K562 (cell line): ENCODE measurements at regions not wholly inside any gene's neighbourhood (a gene's known extent, or its start where the extent isn't known, plus 50 kb on each side); places are given as distances from the start of the nearest gene placed in this dataset.
"Not testable (repeated sequence)": the region's sequence is repeated elsewhere in the genome, so short reads cannot be mapped to it uniquely, and the experiment has no call there.

Experiments used
- ATAC-seq: fragments of 200-7000 bp; cut with Tn5 transposase; 3 replicates; pipeline ENCODE4 v1.9.1; 2020; ENCODE audit warnings: moderate library complexity
- BruUV-seq: library from RNA; stranded (reverse); fragments of 400-500 nt; replicated peaks from 2 replicates; lab custom pipeline; 2021; lab: Mats Ljungman, UMichigan
- CTCF ChIA-PET: fragments of 300-600 bp; formaldehyde crosslinking; extraction: SDS; loops from one replicate; lab custom pipeline; 2021; ENCODE audit warnings: low intra/inter-chr PET ratio; lab: Yijun Ruan, JAX
- POLR2A ChIA-PET: fragments of 300-600, 350-650 bp; sonication (Branson Sonifier 250); formaldehyde crosslinking; extraction: SDS; loops from one replicate; lab custom pipeline; 2021; ENCODE audit warnings: antibody characterized with exemption, inconsistent platforms; lab: Yijun Ruan, JAX
- DNase-seq, 4 experiments: peaks; one replicate each; pipeline versions ENCODE4 v3.0.0 to v3.0.0-alpha.2; 2011 to 2018; ENCODE audit warnings: low spot score in 3 of 4, mixed read lengths in 3 of 4; ENCODE audit errors: extremely low read depth in 1 of 4
- FAIRE-seq: peaks from 2 replicates; lab custom pipeline; 2011; peaks lifted over from hg19 to GRCh38; lab: Jason Lieb, UNC
- H2AFZ ChIP-seq: 2 replicates; pipeline ENCODE4 v1.6.0; 2011; ENCODE audit warnings: low read depth, low read length, control low read depth, inconsistent platforms
- H3K27ac ChIP-seq: fragments of 200-600 bp; 3 replicates; pipeline ENCODE4 v1.8.0; 2011; ENCODE audit warnings: low read depth, mild to moderate bottlenecking, control low read depth, inconsistent platforms, low read length, moderate library complexity, mixed read lengths; ENCODE audit errors: extremely low read depth
- H3K27me3 ChIP-seq, 2 experiments: fragments of 300-600 bp in 1 of 2; 2 replicates in 1 of 2; 3 replicates in 1 of 2; pipeline versions ENCODE4 v1.6.0 to v1.8.0; 2011; ENCODE audit warnings: inconsistent platforms in 2 of 2, low read length in 2 of 2, mild to moderate bottlenecking in 1 of 2, mixed read lengths in 1 of 2, moderate library complexity in 1 of 2; ENCODE audit not compliant: control insufficient read depth in 2 of 2, insufficient read depth in 2 of 2
- H3K36me3 ChIP-seq: fragments of 300-600 bp; 3 replicates; pipeline ENCODE4 v1.8.0; 2011; ENCODE audit warnings: mild to moderate bottlenecking, low read length, inconsistent platforms; ENCODE audit not compliant: control insufficient read depth, insufficient read depth
- H3K4me1 ChIP-seq, 2 experiments: fragments of 200-600 bp in 1 of 2; replicated peaks in 1 of 2; 2 replicates in 1 of 2; 3 replicates in 1 of 2; pipeline versions ENCODE4 v1.5.1 to v1.8.0; 2011; ENCODE audit warnings: inconsistent platforms in 2 of 2, low read length in 2 of 2, mild to moderate bottlenecking in 1 of 2, mixed read lengths in 1 of 2, moderate library complexity in 1 of 2; ENCODE audit not compliant: control insufficient read depth in 2 of 2, insufficient read depth in 2 of 2
- H3K4me2 ChIP-seq: 2 replicates; pipeline ENCODE4 v1.6.1; 2011; ENCODE audit warnings: low read length, control low read depth, inconsistent platforms, mixed read lengths; ENCODE audit not compliant: insufficient read depth
- H3K4me3 ChIP-seq: fragments of 200-600 bp; sonication (generic), shearing (Covaris generic); 2 replicates; pipeline ENCODE4 v1.5.1; 2016; ENCODE audit warnings: control low read depth, inconsistent platforms
- H3K79me2 ChIP-seq: fragments of 200-600 bp; 3 replicates; pipeline ENCODE4 v1.8.0; 2011; ENCODE audit warnings: low read length, inconsistent platforms; ENCODE audit not compliant: control insufficient read depth, insufficient read depth
- H3K9ac ChIP-seq, 2 experiments: 2 replicates each; pipeline versions ENCODE4 v1.6.0 to v1.6.1; 2011; ENCODE audit warnings: low read depth in 2 of 2, low read length in 2 of 2, control low read depth in 1 of 2, inconsistent platforms in 1 of 2, mild to moderate bottlenecking in 1 of 2, mixed read lengths in 1 of 2; ENCODE audit not compliant: insufficient read depth in 1 of 2
- H3K9me1 ChIP-seq: one replicate; pipeline ENCODE4 v1.6.0; 2011; ENCODE audit warnings: inconsistent platforms, mild to moderate bottlenecking, low read length, moderate library complexity; ENCODE audit not compliant: control insufficient read depth, insufficient read depth
- H3K9me3 ChIP-seq: replicated peaks from 2 replicates; pipeline ENCODE4 v1.5.1; 2011; ENCODE audit warnings: low read depth, low read length, inconsistent platforms; ENCODE audit not compliant: control insufficient read depth, insufficient read depth
- H4K20me1 ChIP-seq: replicated peaks from 2 replicates; pipeline ENCODE4 v1.6.1; 2011; ENCODE audit warnings: low read length, inconsistent platforms, mixed read lengths; ENCODE audit not compliant: control insufficient read depth, insufficient read depth
- WGBS: fragments of 100-300 bp; shearing (Covaris generic); methylation state at CpG from one replicate; pipeline ENCODE4 v1.1.6; 2016; ENCODE audit warnings: low coverage, mixed read lengths; ENCODE audit not compliant: insufficient coverage; ENCODE audit errors: missing lambda C conversion rate; 5-methylcytosine and 5-hydroxymethylcytosine counted together
- in situ Hi-C: fragments of 300-500 bp; cut with MboI; formaldehyde crosslinking; loops from 4 replicates; pipeline ENCODE4 v1.15.0; 2018; ENCODE audit warnings: inconsistent platforms, mixed read lengths
- intact Hi-C: fragments of 100-400 bp; cut with micrococcal nuclease; formaldehyde crosslinking; loops from 2 replicates; pipeline ENCODE4 v1.14.2; 2022

DNA sequence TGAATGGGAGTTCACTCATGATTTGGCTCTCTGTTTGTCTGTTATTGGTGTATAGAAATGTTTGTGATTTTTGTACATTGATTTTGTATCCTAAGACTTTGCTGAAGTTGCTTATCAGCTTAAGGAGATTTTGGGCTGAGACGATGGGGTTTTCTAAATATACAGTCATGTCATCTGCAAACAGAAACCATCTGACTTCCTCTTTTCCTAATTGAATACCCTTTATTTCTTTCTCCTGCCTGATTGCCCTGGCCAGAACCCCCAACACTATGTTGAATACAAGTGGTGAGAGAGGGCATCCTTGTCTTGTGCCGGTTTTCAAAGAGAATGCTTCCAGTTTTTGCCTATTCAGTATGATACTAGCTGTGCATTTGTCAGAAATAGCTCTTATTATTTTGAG, 261.5 kb downstream of the VAPA start:
- H3K4me1 ChIP-seq, in situ Hi-C loops, H3K4me3 ChIP-seq, intact Hi-C loops, ATAC-seq, POLR2A ChIA-PET, H3K9me3 ChIP-seq, DNase-seq, H3K27ac ChIP-seq, H3K79me2 ChIP-seq, H3K9me1 ChIP-seq, H3K36me3 ChIP-seq, FAIRE-seq, H3K9ac ChIP-seq, H4K20me1 ChIP-seq, H3K27me3 ChIP-seq, H2AFZ ChIP-seq, BruUV-seq, H3K4me2 ChIP-seq, CTCF ChIA-PET: not testable (repeated sequence)
- WGBS: 0% methylated on average over 2 of the region's 2 CpGs

DNA sequence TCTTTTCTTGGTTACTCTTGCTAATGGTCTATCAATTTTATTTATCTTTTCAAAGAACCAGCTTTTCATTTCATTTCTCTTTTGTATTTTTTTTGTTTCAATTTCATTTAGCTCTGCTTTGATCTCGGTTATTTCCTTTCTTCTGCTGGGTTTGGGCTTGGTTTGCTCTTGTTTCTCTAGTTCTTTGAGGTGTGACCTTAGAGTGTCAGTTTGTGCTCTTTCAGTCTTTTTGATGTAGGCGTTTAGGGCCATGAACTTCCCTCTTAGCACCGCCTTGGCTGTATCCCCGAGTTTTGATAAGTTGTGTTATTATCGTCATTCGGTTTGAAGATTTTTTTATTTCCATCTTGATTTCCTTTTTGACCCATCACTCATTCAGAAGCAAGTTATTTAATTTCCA, 265.5 kb downstream of the VAPA start:
- in situ Hi-C loops, H3K9ac ChIP-seq, H3K4me3 ChIP-seq, H3K27ac ChIP-seq, DNase-seq, H3K4me1 ChIP-seq, POLR2A ChIA-PET, BruUV-seq, H3K4me2 ChIP-seq, H3K79me2 ChIP-seq, H3K36me3 ChIP-seq, H4K20me1 ChIP-seq, ATAC-seq, H2AFZ ChIP-seq, H3K9me1 ChIP-seq, H3K9me3 ChIP-seq, intact Hi-C loops, FAIRE-seq, CTCF ChIA-PET: not testable (repeated sequence)
- under 1% methylated on average over 6 of the region's 6 CpGs for WGBS
- H3K27me3 ChIP-seq: peaks cover 0 to 12% of the 10 kb centered on the region in 2 experiments; a peak in 3 of 5 replicates
